Ovary (tissue), 3 donors: ENCODE measurements at regions not wholly inside any gene's neighbourhood (a gene's known extent, or its start where the extent isn't known, plus 50 kb on each side); places are given as distances from the start of the nearest gene placed in this dataset.

ENCODE experiments used
- CTCF ChIP-seq, 3 donors: fragments of 450-650 bp in 2 of 3; fragments of 200-600 bp in 1 of 3; IDR thresholded peaks; one replicate each; pipeline versions ENCODE4 v1.5.1 to v1.8.0; 2016 to 2022; ENCODE audit warnings: antibody characterized with exemption in 3 of 3, mild to moderate bottlenecking in 1 of 3
- EP300 ChIP-seq: sonication (generic); formaldehyde crosslinking; IDR thresholded peaks from one replicate; pipeline ENCODE4 v1.6.1; 2017; ENCODE audit warnings: antibody characterized with exemption
- donor health status: DM: no; HTN: no; CAD: no.

- TF ChIP-seq EP300: no peak
- TF ChIP-seq CTCF (IDR thresholded peaks at IDR 0.05): no peak
Measured at GRCh38 chr12:82146740-82147139, 211.4 kb downstream of the CCDC59 start.
